RPMI8226 (cell line): ENCODE measurements at regions not wholly inside any gene's neighbourhood (a gene's known extent, or its start where the extent isn't known, plus 50 kb on each side); places are given as distances from the start of the nearest gene placed in this dataset.
"Not testable (repeated sequence)": the region's sequence is repeated elsewhere in the genome, so short reads cannot be mapped to it uniquely, and the experiment has no call there.

Experiments
- DNase-seq: peaks from one replicate; pipeline ENCODE4 v3.0.0-alpha.2; 2015

DNA sequence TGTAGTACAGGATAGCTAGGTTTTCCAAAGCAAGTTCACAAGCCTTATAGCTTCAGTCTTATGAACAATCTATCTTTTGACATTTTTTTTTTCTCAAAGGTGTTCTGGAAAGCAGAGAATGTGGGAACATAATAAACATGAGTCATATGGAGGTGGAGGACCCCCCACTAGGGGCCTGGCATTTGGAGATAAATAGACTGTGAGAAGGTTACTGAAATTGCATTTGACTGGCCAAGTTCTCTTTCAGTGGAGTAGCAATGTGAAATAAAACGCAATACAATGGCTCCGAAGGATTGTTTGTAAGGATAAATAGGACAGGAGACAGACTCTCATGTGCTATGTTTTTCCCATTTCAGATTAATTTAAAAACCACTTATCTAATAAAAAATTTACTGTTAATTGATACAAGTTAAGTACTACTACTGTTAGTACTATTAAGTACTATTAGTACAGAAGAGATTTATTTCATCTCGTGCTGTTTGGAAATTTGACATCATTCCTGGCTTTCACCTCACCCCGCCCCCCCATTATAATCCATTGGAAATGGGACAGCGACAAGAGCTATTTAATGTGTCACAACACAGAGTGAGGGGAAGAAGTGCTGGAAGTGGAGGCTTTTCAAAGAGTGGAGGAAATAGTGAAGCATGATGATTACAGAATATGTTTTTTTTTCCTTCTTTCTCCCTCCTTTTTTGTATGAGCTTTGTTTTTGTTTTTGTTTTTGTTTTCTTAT lies 122.6 kb upstream of the ID4 start:
- no peak for DNase-seq

- DNase-seq, result no peak
These were observed 122.0 kb upstream of the ID4 start for GRCh38 chr6:19715167-19715551.

DNA sequence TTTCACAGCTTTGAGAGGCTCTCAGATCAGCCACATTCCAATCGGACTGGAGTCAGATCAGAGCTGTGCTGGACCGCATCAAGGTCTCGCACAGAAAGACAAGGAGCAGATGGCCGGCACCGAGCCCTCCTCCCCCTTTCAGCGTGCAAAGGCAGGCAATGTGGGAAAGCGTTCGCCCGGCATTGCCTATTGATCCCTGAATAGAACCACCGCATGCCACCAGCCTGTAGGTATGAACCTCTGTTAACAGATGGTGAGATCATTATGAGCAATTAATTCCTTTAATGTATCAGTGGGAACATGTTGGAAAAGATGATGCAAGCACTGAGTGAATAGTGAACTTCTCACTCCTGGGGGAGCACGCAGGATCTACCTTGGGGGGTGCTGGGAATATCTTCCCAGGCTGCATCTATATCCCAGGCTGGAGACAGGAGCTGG lies 117.5 kb upstream of the ID4 start:
- DNase-seq, result no peak

DNA sequence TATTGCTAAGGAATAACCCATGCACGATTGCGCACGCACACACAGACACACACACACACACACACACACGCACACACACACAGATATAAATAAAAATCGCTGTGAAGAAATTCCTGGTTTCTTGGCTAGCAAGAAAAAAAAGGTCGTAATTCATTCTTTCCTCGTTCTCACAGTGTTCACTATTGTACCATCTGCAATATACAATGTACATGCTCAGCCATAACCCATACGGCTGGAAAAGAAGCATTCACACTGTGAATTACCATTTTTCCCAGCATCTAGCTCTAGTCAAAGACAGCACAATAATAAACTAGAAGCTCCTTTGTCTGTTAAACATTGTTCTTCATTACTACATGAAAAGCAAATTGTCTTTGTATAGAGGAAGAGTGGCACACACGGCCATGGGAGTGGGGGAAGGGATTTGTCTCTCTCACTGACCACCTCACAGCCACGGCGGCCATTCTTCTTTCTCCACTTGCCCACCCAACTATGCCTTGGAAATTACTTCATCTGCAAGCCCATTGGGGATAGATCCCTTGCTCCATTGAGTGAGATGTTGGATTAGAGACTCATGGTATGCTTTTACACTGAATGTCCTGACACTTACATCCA lies 115.3 kb upstream of the ID4 start:
- no peak for DNase-seq

DNA sequence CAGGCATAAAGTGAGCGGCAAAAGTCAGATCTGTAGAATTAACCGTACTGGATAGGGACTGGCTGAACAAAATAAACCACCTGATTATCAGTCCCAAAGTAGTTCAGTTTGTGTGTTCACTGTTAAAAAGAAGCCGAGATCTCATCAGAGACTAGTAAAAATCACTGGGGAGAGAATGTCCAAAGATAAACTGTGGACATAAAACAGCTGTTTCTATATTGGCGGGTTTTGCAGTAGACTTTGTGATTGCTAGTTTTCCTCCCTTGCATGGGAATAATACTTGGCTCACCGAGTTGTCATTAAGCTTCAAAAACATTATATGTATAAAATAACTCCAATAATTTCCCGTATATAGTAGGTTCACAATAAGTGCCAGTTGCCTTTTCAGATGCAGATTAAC lies 114.2 kb upstream of the ID4 start:
- DNase-seq, result no peak

- DNase-seq, result no peak
These were observed 113.6 kb upstream of the ID4 start for GRCh38 chr6:19723545-19723944.

GRCh38 chr6:19725436-19725835 lies 111.7 kb upstream of the ID4 start:
- DNase-seq, result not testable (repeated sequence)

DNA sequence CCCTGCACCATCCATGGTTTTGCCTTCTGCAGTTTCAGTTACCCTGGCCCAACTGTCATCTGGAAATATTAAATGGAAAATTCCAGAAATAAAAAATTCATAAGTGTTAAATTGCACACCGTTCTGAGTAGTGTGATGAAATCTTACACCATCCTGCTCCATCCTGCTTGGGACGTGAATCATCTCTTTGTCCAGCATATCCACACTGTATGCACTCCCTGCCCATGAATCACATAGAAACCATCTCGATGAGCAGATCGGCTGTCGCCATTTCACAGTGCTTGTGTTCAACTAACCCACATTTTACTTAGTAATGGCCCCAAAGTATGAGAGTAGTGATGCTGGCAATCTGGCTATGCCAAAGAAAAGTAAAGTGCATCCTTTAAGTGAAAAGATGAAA lies 105.9 kb upstream of the ID4 start:
- no peak for DNase-seq

DNA sequence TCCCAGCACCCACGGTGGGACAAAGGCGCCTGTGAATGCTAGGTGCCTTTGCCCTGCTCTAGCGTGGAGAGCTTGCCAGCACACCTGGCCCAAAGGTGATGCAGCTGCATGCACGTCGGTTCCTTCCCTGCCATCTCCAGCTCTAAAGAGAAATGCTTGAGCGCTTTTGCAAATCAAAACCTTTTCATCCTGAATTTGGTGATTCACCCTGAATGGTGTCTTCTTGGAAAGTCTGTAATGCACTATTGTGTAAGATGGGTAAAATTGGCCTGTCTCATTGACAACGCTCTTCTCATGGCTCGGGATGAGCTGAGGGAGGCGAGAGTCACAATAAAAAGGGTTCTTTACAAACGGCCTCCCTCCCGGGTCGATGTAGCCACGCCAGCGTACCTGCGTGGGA lies 103.1 kb upstream of the ID4 start:
- DNase-seq, result no peak

- DNase-seq, result no peak
These were observed 102.7 kb upstream of the ID4 start for GRCh38 chr6:19734519-19734918.

DNA sequence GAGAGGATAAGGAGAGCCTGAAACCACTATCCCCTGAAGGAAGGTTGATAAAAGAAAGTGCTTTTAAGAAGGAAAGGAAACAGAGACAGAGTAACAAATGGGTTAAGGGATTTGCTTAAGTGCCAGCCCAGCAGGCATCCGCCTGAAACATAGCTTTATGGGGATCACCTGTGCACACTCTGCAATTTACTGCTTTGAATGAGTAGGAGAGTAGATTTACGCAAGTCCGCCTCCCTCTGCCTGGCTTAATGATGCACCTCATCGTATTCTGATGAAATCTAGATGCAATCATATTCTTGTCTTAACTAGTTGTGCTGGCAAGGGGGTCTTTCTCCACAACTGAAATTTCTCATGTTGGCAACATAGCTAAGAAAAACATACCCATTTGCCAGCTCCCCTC lies 101.1 kb upstream of the ID4 start:
- DNase-seq, result no peak

DNA sequence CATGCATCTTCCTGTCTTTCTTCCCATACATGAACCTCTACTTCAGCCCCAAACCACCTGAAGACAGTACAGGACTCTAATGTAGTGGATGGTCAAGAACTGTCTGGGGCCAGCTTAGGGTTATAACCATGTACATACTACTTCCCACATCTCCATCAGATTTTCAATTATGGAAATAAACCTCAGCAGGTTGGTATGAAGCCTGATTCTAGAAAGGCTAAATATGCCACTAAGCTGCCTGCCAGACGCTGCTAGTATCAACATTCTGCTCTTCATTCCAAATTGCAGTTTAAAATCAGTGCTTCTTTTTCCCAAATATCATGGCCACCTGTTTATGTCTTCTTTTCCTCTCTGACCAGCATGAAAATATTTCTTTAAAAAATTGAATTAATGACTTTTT lies 99.2 kb upstream of the ID4 start:
- no peak for DNase-seq

GRCh38 chr6:19749722-19750121 lies 87.4 kb upstream of the ID4 start:
- no peak for DNase-seq

- DNase-seq, result no peak
These were observed 84.4 kb upstream of the ID4 start for GRCh38 chr6:19752746-19753145.

- DNase-seq, result no peak
These were observed 83.3 kb upstream of the ID4 start for GRCh38 chr6:19753826-19754225.

- no peak for DNase-seq
These were observed 82.5 kb upstream of the ID4 start for GRCh38 chr6:19754686-19755085.

GRCh38 chr6:19755181-19755580 lies 82.0 kb upstream of the ID4 start:
- no peak for DNase-seq

DNA sequence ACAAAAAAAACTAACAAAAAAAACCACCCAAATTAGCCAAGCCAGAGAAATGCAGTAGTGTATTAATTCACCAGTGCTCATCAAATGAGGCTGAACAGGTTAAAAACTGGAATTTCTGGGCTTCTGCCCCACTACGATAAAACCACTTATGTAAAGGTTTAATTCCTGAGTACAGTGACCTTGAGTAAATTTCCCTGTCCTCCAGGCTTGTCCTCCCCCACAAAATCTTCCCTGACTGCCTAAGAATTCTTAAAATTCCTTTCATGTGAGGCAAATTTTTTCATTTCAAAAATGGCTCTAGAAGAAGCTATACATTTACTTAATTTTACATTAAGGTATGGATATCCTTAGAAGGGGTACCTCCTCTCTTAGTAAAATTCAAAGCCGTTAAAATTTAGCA lies 80.1 kb upstream of the ID4 start:
- DNase-seq, result no peak

DNA sequence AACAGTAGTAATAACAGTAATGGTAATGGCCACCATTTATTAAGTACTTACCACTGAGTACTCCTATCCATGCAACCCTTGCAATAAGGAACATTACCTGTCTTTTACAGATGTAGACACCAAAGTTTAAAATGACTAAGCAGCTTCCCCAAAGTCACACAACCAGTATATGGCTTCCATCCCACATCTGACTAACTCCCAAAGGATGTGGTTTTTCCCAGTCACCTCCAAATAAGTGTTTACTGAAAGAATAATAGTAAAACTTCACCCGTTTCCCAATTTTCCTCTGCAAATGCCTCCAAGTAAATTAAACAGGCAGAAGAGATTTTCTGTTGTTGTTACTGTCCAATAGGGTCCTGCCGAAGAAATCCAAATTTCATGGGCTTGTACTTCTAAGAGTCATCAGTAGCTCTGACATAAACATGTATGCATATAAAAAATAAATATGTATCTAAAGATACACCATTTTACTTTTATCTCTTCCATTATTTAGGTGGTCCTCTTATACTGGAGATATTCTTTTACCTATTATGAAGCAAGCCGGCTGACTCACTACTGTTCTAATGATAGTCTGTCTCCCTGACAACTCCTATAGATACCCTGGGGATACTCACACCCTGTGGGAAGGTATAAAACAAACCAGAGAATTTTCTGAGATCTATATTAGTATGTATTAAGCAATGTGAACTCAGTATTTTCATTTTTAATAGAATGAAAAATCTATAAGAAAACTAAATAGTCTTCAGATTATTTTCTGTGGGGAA lies 77.9 kb upstream of the ID4 start:
- DNase-seq, result no peak

DNA sequence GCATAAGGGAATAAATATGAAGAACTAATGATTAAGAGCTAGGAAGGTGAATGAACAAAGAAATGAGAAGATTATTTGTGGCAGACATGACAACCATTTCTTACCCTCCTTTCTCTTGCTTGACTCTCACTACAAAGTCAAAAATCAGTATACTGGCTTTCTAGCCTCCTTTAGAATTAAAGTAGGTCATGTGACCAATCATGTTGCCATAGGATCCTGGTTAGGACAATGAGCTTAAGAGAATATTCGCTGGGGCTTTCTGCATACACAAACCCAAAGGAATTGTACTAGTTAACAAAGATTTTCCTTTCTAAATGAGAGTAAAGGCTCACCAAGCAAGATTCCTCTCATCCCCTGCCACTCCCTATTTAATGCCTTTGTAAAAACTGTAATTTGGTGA lies 76.0 kb upstream of the ID4 start:
- DNase-seq, result no peak

- DNase-seq, result no peak
These were observed 65.3 kb upstream of the ID4 start for GRCh38 chr6:19771753-19772336.

GRCh38 chr6:19772891-19773290 lies 64.3 kb upstream of the ID4 start:
- DNase-seq, result no peak

DNA sequence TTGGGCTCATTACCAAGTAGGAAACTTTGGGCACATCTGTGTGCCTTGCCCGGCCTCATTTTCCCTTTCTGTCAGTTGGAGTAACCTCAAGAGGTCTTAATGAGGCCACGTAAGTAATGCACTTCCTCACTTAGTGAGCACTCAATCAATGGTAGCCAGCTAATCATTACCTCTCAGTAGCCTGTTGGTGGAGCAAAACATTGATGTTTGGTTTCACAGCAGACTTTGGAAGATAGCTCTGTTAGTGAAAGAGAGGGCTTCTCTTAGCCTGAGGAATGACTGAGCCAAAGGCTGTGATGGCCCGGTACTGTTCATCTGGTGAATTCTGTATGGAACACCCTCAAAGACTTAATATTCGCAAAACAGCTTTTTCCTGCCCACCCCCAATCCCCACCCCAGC lies 55.9 kb upstream of the ID4 start:
- no peak for DNase-seq

DNA sequence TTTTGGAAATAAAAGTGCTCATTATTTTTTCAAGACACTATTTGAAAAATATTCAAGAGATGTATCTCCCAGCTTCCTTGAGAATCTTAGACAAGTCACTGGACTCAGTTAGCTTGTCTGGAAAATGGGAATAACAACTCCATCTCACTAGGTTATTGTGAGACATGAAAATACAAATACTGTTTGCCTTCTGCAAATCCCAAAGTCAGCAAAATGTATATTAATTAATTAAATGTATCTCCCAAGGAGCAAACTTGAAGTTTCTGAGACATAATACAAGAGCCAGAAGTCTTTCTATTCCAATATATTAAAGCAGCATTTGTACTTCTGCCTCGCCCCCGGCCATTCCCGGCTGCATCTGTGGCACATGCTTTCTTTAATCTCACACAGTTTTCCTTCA lies 54.6 kb upstream of the ID4 start:
- no peak for DNase-seq
